Loucy (cell line): ENCODE measurements at regions not wholly inside any gene's neighbourhood (a gene's known extent, or its start where the extent isn't known, plus 50 kb on each side); places are given as distances from the start of the nearest gene placed in this dataset.

Experiments
- H2AFZ ChIP-seq: fragments of 200-600 bp; sonication (generic); 2 replicates; pipeline ENCODE4 v1.6.0; 2016; ENCODE audit warnings: antibody characterized with exemption, mild to moderate bottlenecking, low read length, moderate library complexity
- H3F3A ChIP-seq: fragments of 200-600 bp; 2 replicates; pipeline ENCODE4 v1.6.0; 2016; ENCODE audit warnings: antibody characterized with exemption, low read depth, mild to moderate bottlenecking
- H3K27me3 ChIP-seq: fragments of 200-600 bp; sonication (generic); 2 replicates; pipeline ENCODE4 v1.6.1; 2014; ENCODE audit warnings: low read length, mild to moderate bottlenecking; ENCODE audit not compliant: insufficient read depth, poor library complexity, severe bottlenecking
- H3K36me3 ChIP-seq: fragments of 200-600 bp; sonication (generic); 2 replicates; pipeline ENCODE4 v1.6.1; 2016; ENCODE audit warnings: low read length; ENCODE audit not compliant: insufficient read depth
- H3K4me1 ChIP-seq: fragments of 200-600 bp; sonication (generic); 2 replicates; pipeline ENCODE4 v1.5.1; 2014; ENCODE audit warnings: low read length, mild to moderate bottlenecking; ENCODE audit not compliant: insufficient read depth, poor library complexity, severe bottlenecking
- H3K4me2 ChIP-seq: fragments of 200-600 bp; sonication (generic); 2 replicates; pipeline ENCODE4 v1.6.0; 2014; ENCODE audit warnings: antibody characterized with exemption, low read length, low read depth, mild to moderate bottlenecking; ENCODE audit not compliant: poor library complexity, severe bottlenecking
- H3K4me3 ChIP-seq: fragments of 200-600 bp; sonication (generic); 2 replicates; pipeline ENCODE4 v1.5.1; 2014; ENCODE audit warnings: low read length, mild to moderate bottlenecking, mixed read lengths; ENCODE audit not compliant: poor library complexity, severe bottlenecking
- H3K79me2 ChIP-seq: fragments of 200-600 bp; sonication (generic); 2 replicates; pipeline ENCODE4 v1.6.1; 2014; ENCODE audit warnings: low read length; ENCODE audit not compliant: insufficient read depth
- H3K9ac ChIP-seq: fragments of 200-600 bp; sonication (generic); 2 replicates; pipeline ENCODE4 v1.6.0; 2014; ENCODE audit warnings: mild to moderate bottlenecking, low read depth, low read length, moderate library complexity; ENCODE audit not compliant: poor library complexity, severe bottlenecking
- H3K9me2 ChIP-seq: fragments of 200-600 bp; sonication (generic); replicated peaks from 2 replicates; pipeline ENCODE4 v1.6.1; 2016; ENCODE audit warnings: low read depth, low read length, mixed read lengths
- H3K9me3 ChIP-seq: fragments of 200-600 bp; sonication (generic); 2 replicates; pipeline ENCODE4 v1.6.1; 2014; ENCODE audit warnings: mild to moderate bottlenecking, antibody characterized with exemption, low read length, low read depth; ENCODE audit not compliant: insufficient read depth
- H4K20me1 ChIP-seq: fragments of 200-600 bp; sonication (generic); 2 replicates; pipeline ENCODE4 v1.6.0; 2014; ENCODE audit warnings: antibody characterized with exemption, low read length, mild to moderate bottlenecking; ENCODE audit not compliant: insufficient read depth, poor library complexity, severe bottlenecking
- CTCF ChIP-seq: fragments of 200-600 bp; sonication (generic); conservative IDR thresholded peaks from 2 replicates; pipeline ENCODE4 v1.5.1; 2014; ENCODE audit warnings: mild to moderate bottlenecking, antibody characterized with exemption, low read length
- EZH2phosphoT487 ChIP-seq: fragments of 200-600 bp; IDR thresholded peaks from 2 replicates; pipeline ENCODE4 v1.6.1; 2018; ENCODE audit warnings: antibody characterized with exemption, mild to moderate bottlenecking, moderate library complexity, borderline replicate concordance

- no peaks in the 10 kb centered on the region for H3K9me3 ChIP-seq
- no peaks in the 10 kb centered on the region for H3K4me1 ChIP-seq
- no peaks in the 10 kb centered on the region for H4K20me1 ChIP-seq
- no peak overlapping the region for H3K4me3 ChIP-seq
- no peak overlapping the region for H2AFZ ChIP-seq
- no peaks in the 10 kb centered on the region for H3K79me2 ChIP-seq
- TF ChIP-seq CTCF (no peak), EZH2phosphoT487 (no peak)
- H3K4me2 ChIP-seq, result no peak overlapping the region
- no peaks in the 10 kb centered on the region for H3F3A ChIP-seq
- H3K9ac ChIP-seq, result no peak overlapping the region
- no peaks in the 10 kb centered on the region for H3K27me3 ChIP-seq
- no peaks in the 10 kb centered on the region for H3K36me3 ChIP-seq
- H3K9me2 ChIP-seq, result no peaks in the 10 kb centered on the region
These were observed 364.6 kb upstream of the AGTR1 start for GRCh38 chr3:148333091-148333490.

- Histone ChIP-seq H3K36me3 (no peaks in the 10 kb centered on the region), H3K4me3 (no peak overlapping the region), H3F3A (no peaks in the 10 kb centered on the region), H3K9me3 (no peaks in the 10 kb centered on the region), H4K20me1 (no peaks in the 10 kb centered on the region), H3K9ac (no peak overlapping the region), H3K4me2 (no peak overlapping the region), H3K27me3 (no peaks in the 10 kb centered on the region), H2AFZ (no peak overlapping the region), H3K4me1 (no peaks in the 10 kb centered on the region), H3K79me2 (no peaks in the 10 kb centered on the region), H3K9me2 (no peaks in the 10 kb centered on the region)
- no peak for TF ChIP-seq EZH2phosphoT487
- no peak for TF ChIP-seq CTCF
These were observed 362.1 kb upstream of the AGTR1 start for GRCh38 chr3:148335612-148336011.

- H3K4me3 ChIP-seq, result no peak overlapping the region
- H3K4me1 ChIP-seq, result no peaks in the 10 kb centered on the region
- H3K9me2 ChIP-seq, result no peaks in the 10 kb centered on the region
- no peaks in the 10 kb centered on the region for H3K9me3 ChIP-seq
- H3K36me3 ChIP-seq, result no peaks in the 10 kb centered on the region
- TF ChIP-seq CTCF (no peak), EZH2phosphoT487 (no peak)
- H3K79me2 ChIP-seq, result no peaks in the 10 kb centered on the region
- H3F3A ChIP-seq, result no peaks in the 10 kb centered on the region
- no peak overlapping the region for H3K4me2 ChIP-seq
- no peaks in the 10 kb centered on the region for H3K27me3 ChIP-seq
- H3K9ac ChIP-seq, result no peak overlapping the region
- H2AFZ ChIP-seq, result no peak overlapping the region
- no peaks in the 10 kb centered on the region for H4K20me1 ChIP-seq
These were observed 354.3 kb upstream of the AGTR1 start for GRCh38 chr3:148343416-148343815.
